Psoas muscle (tissue), 7 donors: ENCODE measurements at regions not wholly inside any gene's neighbourhood (a gene's known extent, or its start where the extent isn't known, plus 50 kb on each side); places are given as distances from the start of the nearest gene placed in this dataset.

Experiments used
- ATAC-seq, 4 donors: fragments of 200-7000 bp; cut with Tn5 transposase; one replicate each; pipeline ENCODE4 v1.9.1; 2020; ENCODE audit warnings: moderate library complexity in 3 of 4, mild to moderate bottlenecking in 2 of 4
- DNase-seq, 2 donors: peaks; one replicate each; pipeline ENCODE4 v3.0.0-alpha.2; 2020
- H3K27ac ChIP-seq: fragments of 200-600 bp; one replicate; pipeline ENCODE4 v1.8.0; 2022
- H3K27me3 ChIP-seq, 3 donors: fragments of 200-600 bp in 1 of 3; one replicate each; pipeline versions ENCODE4 v1.6.1 to v1.8.0; 2013 to 2022; ENCODE audit warnings: low read length in 2 of 3, mild to moderate bottlenecking in 2 of 3, moderate library complexity in 1 of 3; ENCODE audit not compliant: insufficient read depth in 3 of 3
- H3K36me3 ChIP-seq, 2 donors: fragments of 200-600 bp in 1 of 2; one replicate each; pipeline versions ENCODE4 v1.6.1 to v1.8.0; 2013 to 2022; ENCODE audit warnings: low read depth in 1 of 2, mild to moderate bottlenecking in 1 of 2, moderate library complexity in 1 of 2; ENCODE audit not compliant: insufficient read depth in 1 of 2
- H3K4me1 ChIP-seq: fragments of 200-600 bp; one replicate; pipeline ENCODE4 v1.8.0; 2022
- H3K4me3 ChIP-seq: fragments of 200-600 bp; one replicate; pipeline ENCODE4 v1.8.0; 2022; ENCODE audit warnings: mild to moderate bottlenecking
- H3K9me3 ChIP-seq: fragments of 200-600 bp; one replicate; pipeline ENCODE4 v1.8.0; 2022
- CTCF ChIP-seq: fragments of 200-600 bp; IDR thresholded peaks from one replicate; pipeline ENCODE4 v1.8.0; 2022; ENCODE audit warnings: antibody characterized with exemption
- WGBS, 3 donors: extraction: QIAGEN DNeasy Blood & Tissue Kit; methylation state at CpG; one replicate each; pipeline versions ENCODE4 v1.1.6 to v1.1.7; 2013; 5-methylcytosine and 5-hydroxymethylcytosine counted together
- intact Hi-C, 2 donors: fragments of 100-400 bp; cut with DNase I; formaldehyde crosslinking; loops; one replicate each; pipeline versions ENCODE4 v1.11.0 to v1.14.2; 2022
- donor health status: healthy with polysubstance abuse.
- donor health status: DM: no; HTN: no; CAD: no; lungs with moderate emphysema.
- donor health status: Bipolar disorder and iron deficiency.
- donor health status: healthy.
- donor health status: DM: yes; HTN: yes; CAD: no.
- donor health status: DM: no; HTN: no; CAD: no.
- donor health status: DM: yes; HTN: yes; CAD: no.

GRCh38 chr4:180081072-180081471 is 2162.1 kb upstream of the TENM3 start:
- 80 to 83% (median 81%) methylated on average over 2 of the region's 2 CpGs for WGBS, 3 donors

GRCh38 chr4:180084561-180084960 is 2158.6 kb upstream of the TENM3 start:
- Histone ChIP-seq H3K27me3 (no peaks in the 10 kb centered on the region), H3K9me3 (no peaks in the 10 kb centered on the region), H3K4me1 (no peaks in the 10 kb centered on the region), H3K4me3 (no peak overlapping the region), H3K27ac (no peak overlapping the region), H3K36me3 (no peaks in the 10 kb centered on the region)
- ATAC-seq (no peak), DNase-seq (no peak)
- intact Hi-C loops: no loop called here
- no peak for TF ChIP-seq CTCF
- WGBS, 3 donors: 50 to 63% (median 62%) methylated on average over 4 of the region's 4 CpGs

More at GRCh38 chr4:180081072-180081471, 2162.1 kb upstream of the TENM3 start:
- DNase-seq (no peak), ATAC-seq (no peak)
- Histone ChIP-seq H3K27ac (no peak overlapping the region), H3K27me3 (peaks cover 0 to 3% (median 0%) of the 10 kb centered on the region in 3 donors), H3K4me1 (no peaks in the 10 kb centered on the region), H3K4me3 (no peak overlapping the region), H3K9me3 (no peaks in the 10 kb centered on the region), H3K36me3 (no peaks in the 10 kb centered on the region)
- intact Hi-C loops: no loop called here
- TF ChIP-seq CTCF: no peak

GRCh38 chr4:180086480-180087190 is 2156.6 kb upstream of the TENM3 start:
- WGBS, 3 donors: 23 to 55% (median 27%) methylated on average over 2 of the region's 2 CpGs

GRCh38 chr4:180098586-180098985 is 2144.6 kb upstream of the TENM3 start:
- no peak for TF ChIP-seq CTCF
- H3K4me1 ChIP-seq: no peaks in the 10 kb centered on the region
- ATAC-seq: no peak
- DNase-seq: no peak
- H3K27me3 ChIP-seq: no peaks in the 10 kb centered on the region
- no peaks in the 10 kb centered on the region for H3K36me3 ChIP-seq
- no peak overlapping the region for H3K27ac ChIP-seq
- intact Hi-C loops: no loop called here
- no peaks in the 10 kb centered on the region for H3K9me3 ChIP-seq
- H3K4me3 ChIP-seq: no peak overlapping the region

More at GRCh38 chr4:180086480-180087190, 2156.6 kb upstream of the TENM3 start:
- intact Hi-C loops: no loop called here
- Histone ChIP-seq H3K36me3 (no peaks in the 10 kb centered on the region), H3K4me3 (no peak overlapping the region), H3K27ac (no peak overlapping the region), H3K27me3 (no peaks in the 10 kb centered on the region), H3K9me3 (no peaks in the 10 kb centered on the region), H3K4me1 (no peaks in the 10 kb centered on the region)
- DNase-seq: no peak
- no peak for TF ChIP-seq CTCF
- ATAC-seq: no peak

- TF ChIP-seq CTCF: no peak
- Histone ChIP-seq H3K27ac (no peak overlapping the region), H3K9me3 (no peaks in the 10 kb centered on the region), H3K27me3 (no peaks in the 10 kb centered on the region), H3K4me3 (no peak overlapping the region), H3K36me3 (no peaks in the 10 kb centered on the region), H3K4me1 (no peaks in the 10 kb centered on the region)
- DNase-seq (no peak), ATAC-seq (no peak)
- intact Hi-C loops: no loop called here
- WGBS, 3 donors: 47 to 74% (median 63%) methylated on average over 5 of the region's 5 CpGs
These were observed 2143.2 kb upstream of the TENM3 start for GRCh38 chr4:180099957-180100356.
